ENCODE measurements at regions not wholly inside any gene's neighbourhood (a gene's known extent, or its start where the extent isn't known, plus 50 kb on each side); places are given as distances from the start of the nearest gene placed in this dataset.
"Not testable (repeated sequence)": the region's sequence is repeated elsewhere in the genome, so short reads cannot be mapped to it uniquely, and the experiment has no call there.

GRCh38 chr6:14408446-14408845 lies 290.9 kb downstream of the CD83 start:
- Histone ChIP-seq H3K36me3 (ENCODE audit: control insufficient read depth, insufficient read depth, low read length) (no peaks in the 10 kb centered on the region), H3K27me3 (ENCODE audit: control insufficient read depth, insufficient read depth, low read length) (no peaks in the 10 kb centered on the region), H3K4me1 (ENCODE audit: control insufficient read depth, insufficient read depth, low read length) (peaks cover 3% of the 10 kb centered on the region; the same call in 1 of the 2 replicates), H3K4me3 (ENCODE audit: low read length) (no peak overlapping the region), H3K27ac (ENCODE audit: low read length) (no peak overlapping the region), H3K9me3 (ENCODE audit: control insufficient read depth, insufficient read depth, low read length) (no peaks in the 10 kb centered on the region)
- no CpG with 5 or more reads among the region's 4 CpGs for WGBS (ENCODE audit: insufficient coverage, insufficient read length)
- no peak for DNase-seq (ENCODE audit: low read depth, low spot score)

DNA sequence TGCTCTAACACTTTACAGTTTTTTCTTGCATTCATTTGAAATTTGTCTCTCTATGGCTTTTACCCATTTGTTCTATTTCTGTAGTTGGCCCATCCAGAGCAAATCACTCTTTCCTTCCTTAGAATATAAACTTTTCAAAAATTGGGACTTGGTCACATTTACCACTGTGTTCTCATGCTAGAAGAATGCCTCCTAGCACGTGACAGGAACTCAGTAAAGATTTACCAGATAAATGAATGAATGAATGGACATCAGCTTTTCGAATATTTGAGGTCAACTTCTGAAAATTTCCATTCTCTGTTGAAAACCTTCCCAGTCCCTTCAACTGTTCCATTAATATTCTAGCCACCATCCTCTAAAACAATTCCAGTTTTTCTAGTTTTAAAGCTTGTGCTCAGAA lies 294.5 kb downstream of the CD83 start:
- no peak overlapping the region for H3K4me3 ChIP-seq (ENCODE audit: low read length)
- DNase-seq (ENCODE audit: low read depth, low spot score) = no peak
- H3K27ac ChIP-seq (ENCODE audit: low read length) = no peak overlapping the region
- H3K36me3 ChIP-seq (ENCODE audit: control insufficient read depth, insufficient read depth, low read length) = no peaks in the 10 kb centered on the region
- peaks cover 1% of the 10 kb centered on the region; the same call in 1 of the 2 replicates for H3K4me1 ChIP-seq (ENCODE audit: control insufficient read depth, insufficient read depth, low read length)
- H3K9me3 ChIP-seq (ENCODE audit: control insufficient read depth, insufficient read depth, low read length) = no peaks in the 10 kb centered on the region
- H3K27me3 ChIP-seq (ENCODE audit: control insufficient read depth, insufficient read depth, low read length) = no peaks in the 10 kb centered on the region
- no CpG with 5 or more reads among the region's 2 CpGs for WGBS (ENCODE audit: insufficient coverage, insufficient read length)

DNA sequence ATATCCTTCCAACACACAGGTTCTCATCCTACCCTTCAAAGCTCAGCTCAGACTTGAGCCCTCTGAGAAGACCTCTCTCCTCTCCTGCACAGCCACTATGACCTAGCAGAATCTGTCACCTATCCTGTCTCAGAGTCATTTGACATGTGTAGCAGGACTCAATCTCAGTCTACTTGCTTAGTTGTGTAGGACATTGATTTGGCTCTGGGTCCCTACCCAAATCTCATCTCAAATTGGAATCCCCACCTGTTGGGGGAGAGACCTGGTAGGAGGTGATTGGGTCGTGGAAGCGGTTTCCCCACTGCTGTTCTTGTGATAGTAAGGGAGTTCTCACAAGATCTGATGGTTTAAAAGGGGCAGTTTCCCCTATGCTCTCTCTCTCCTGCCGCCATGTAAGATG lies 297.9 kb downstream of the CD83 start:
- Histone ChIP-seq H3K36me3 (ENCODE audit: control insufficient read depth, insufficient read depth, low read length) (no peaks in the 10 kb centered on the region), H3K4me3 (ENCODE audit: low read length) (no peak overlapping the region), H3K27me3 (ENCODE audit: control insufficient read depth, insufficient read depth, low read length) (no peaks in the 10 kb centered on the region), H3K4me1 (ENCODE audit: control insufficient read depth, insufficient read depth, low read length) (peaks cover 2% of the 10 kb centered on the region; the same call in 1 of the 2 replicates), H3K9me3 (ENCODE audit: control insufficient read depth, insufficient read depth, low read length) (no peaks in the 10 kb centered on the region), H3K27ac (ENCODE audit: low read length) (no peak overlapping the region)
- WGBS (ENCODE audit: insufficient coverage, insufficient read length) = no CpG with 5 or more reads among the region's 3 CpGs
- DNase-seq (ENCODE audit: low read depth, low spot score) = no peak

GRCh38 chr6:14417377-14417776 lies 299.8 kb downstream of the CD83 start:
- Histone ChIP-seq H3K4me1 (ENCODE audit: control insufficient read depth, insufficient read depth, low read length) (peaks cover 2% of the 10 kb centered on the region; the same call in 1 of the 2 replicates), H3K9me3 (ENCODE audit: control insufficient read depth, insufficient read depth, low read length) (no peaks in the 10 kb centered on the region), H3K27ac (ENCODE audit: low read length) (no peak overlapping the region), H3K36me3 (ENCODE audit: control insufficient read depth, insufficient read depth, low read length) (no peaks in the 10 kb centered on the region), H3K4me3 (ENCODE audit: low read length) (no peak overlapping the region), H3K27me3 (ENCODE audit: control insufficient read depth, insufficient read depth, low read length) (no peaks in the 10 kb centered on the region)
- no CpG with 5 or more reads among the region's 2 CpGs for WGBS (ENCODE audit: insufficient coverage, insufficient read length)
- DNase-seq (ENCODE audit: low read depth, low spot score) = no peak

DNA sequence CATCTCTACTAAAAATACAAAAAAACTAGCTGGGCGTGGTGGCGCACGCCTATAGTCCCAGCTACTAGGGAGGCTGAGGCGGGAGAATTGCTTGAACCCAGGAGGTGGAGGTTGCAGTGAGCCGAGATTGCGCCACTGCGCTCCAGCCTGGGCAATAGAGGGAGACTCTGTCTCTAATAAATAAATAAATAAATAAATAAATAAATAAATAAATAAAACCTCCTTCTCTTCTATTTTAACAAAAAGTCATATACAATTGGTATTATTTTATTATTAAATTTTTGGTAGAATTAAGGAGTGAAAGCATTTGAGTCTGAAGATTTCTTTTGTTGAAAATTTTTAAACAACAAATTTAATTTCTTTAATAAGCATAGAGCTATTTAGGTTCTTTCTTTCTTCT lies 301.7 kb downstream of the CD83 start:
- H3K4me3 ChIP-seq (ENCODE audit: low read length); H3K27ac ChIP-seq (ENCODE audit: low read length); H3K4me1 ChIP-seq (ENCODE audit: control insufficient read depth, insufficient read depth, low read length); H3K36me3 ChIP-seq (ENCODE audit: control insufficient read depth, insufficient read depth, low read length); H3K9me3 ChIP-seq (ENCODE audit: control insufficient read depth, insufficient read depth, low read length); H3K27me3 ChIP-seq (ENCODE audit: control insufficient read depth, insufficient read depth, low read length); DNase-seq (ENCODE audit: low read depth, low spot score): not testable (repeated sequence)
- WGBS (ENCODE audit: insufficient coverage, insufficient read length) = no CpG with 5 or more reads among the region's 7 CpGs

DNA sequence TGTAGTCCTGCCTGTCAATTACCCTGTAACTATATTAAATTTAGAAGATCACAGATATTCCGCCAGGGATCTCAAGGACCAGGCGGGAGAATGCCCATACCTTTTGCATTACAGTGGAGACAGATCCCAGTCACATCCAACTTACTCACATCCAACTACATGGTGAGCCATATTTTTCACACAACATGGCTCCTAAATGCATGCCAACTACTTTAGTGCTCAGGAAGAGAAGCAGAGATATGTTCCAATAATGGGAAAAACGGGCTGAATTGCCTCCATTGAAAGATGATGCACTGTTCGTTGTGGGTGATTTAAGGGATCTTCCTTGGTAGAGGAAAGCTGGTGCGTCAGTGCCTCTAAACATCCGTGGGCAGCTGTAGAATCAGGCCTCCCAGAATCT lies 304.5 kb downstream of the CD83 start:
- DNase-seq (ENCODE audit: low read depth, low spot score) = no peak
- no peaks in the 10 kb centered on the region for H3K9me3 ChIP-seq (ENCODE audit: control insufficient read depth, insufficient read depth, low read length)
- no CpG with 5 or more reads among the region's 6 CpGs for WGBS (ENCODE audit: insufficient coverage, insufficient read length)
- H3K27ac ChIP-seq (ENCODE audit: low read length) = no peak overlapping the region
- H3K4me1 ChIP-seq (ENCODE audit: control insufficient read depth, insufficient read depth, low read length) = peaks cover 2% of the 10 kb centered on the region; the same call in 1 of the 2 replicates
- no peaks in the 10 kb centered on the region for H3K36me3 ChIP-seq (ENCODE audit: control insufficient read depth, insufficient read depth, low read length)
- H3K27me3 ChIP-seq (ENCODE audit: control insufficient read depth, insufficient read depth, low read length) = no peaks in the 10 kb centered on the region; the same call in 1 of the 2 replicates
- no peak overlapping the region for H3K4me3 ChIP-seq (ENCODE audit: low read length)

DNA sequence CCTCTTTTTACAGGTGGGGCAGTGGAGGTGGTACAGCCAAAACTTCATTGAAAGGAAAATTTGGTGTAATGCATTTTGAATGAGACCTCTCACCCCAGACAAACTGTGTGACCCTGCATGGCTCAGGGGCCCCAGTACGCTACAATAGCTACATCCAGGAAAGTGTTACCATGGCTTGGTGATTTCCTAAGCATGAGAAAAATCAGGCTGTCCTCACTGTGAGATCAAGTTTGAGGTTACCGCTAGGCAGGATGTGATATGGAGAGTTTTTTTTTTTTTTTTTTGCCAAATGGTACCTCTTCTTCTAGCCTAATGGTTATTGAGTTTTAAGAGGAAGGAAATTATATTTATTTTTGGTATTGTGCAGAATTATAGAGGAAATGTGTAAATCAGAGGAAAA lies 305.3 kb downstream of the CD83 start:
- H3K36me3 ChIP-seq (ENCODE audit: control insufficient read depth, insufficient read depth, low read length) = no peaks in the 10 kb centered on the region
- H3K4me3 ChIP-seq (ENCODE audit: low read length) = no peak overlapping the region
- no peak for DNase-seq (ENCODE audit: low read depth, low spot score)
- H3K9me3 ChIP-seq (ENCODE audit: control insufficient read depth, insufficient read depth, low read length) = no peaks in the 10 kb centered on the region
- H3K27me3 ChIP-seq (ENCODE audit: control insufficient read depth, insufficient read depth, low read length) = no peaks in the 10 kb centered on the region; the same call in 1 of the 2 replicates
- no CpG with 5 or more reads among the region's 2 CpGs for WGBS (ENCODE audit: insufficient coverage, insufficient read length)
- H3K4me1 ChIP-seq (ENCODE audit: control insufficient read depth, insufficient read depth, low read length) = no peaks in the 10 kb centered on the region
- no peak overlapping the region for H3K27ac ChIP-seq (ENCODE audit: low read length)

DNA sequence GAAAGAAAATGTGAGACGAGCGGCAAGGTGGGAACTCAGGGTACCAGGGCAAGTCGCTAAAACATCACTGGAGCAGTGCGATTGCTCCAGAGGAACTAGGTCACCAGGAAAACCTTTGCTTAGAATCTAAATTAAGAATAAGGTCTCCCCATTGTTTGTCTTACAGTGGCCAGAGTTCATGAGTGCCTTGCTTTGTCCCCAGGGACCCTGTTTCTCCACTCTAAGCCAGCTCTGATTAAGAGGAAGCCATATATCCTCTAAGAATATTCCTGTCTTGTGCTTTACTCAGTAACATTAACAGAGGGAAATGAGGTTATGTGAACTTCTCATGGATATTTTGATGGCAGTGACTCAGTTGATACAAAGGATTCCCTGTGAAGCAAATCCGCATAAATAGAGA lies 305.8 kb downstream of the CD83 start:
- no peak for DNase-seq (ENCODE audit: low read depth, low spot score)
- Histone ChIP-seq H3K9me3 (ENCODE audit: control insufficient read depth, insufficient read depth, low read length) (no peaks in the 10 kb centered on the region), H3K4me1 (ENCODE audit: control insufficient read depth, insufficient read depth, low read length) (no peaks in the 10 kb centered on the region), H3K27me3 (ENCODE audit: control insufficient read depth, insufficient read depth, low read length) (no peaks in the 10 kb centered on the region; the same call in 1 of the 2 replicates), H3K4me3 (ENCODE audit: low read length) (no peak overlapping the region), H3K27ac (ENCODE audit: low read length) (no peak overlapping the region), H3K36me3 (ENCODE audit: control insufficient read depth, insufficient read depth, low read length) (no peaks in the 10 kb centered on the region)
- no CpG with 5 or more reads among the region's 5 CpGs for WGBS (ENCODE audit: insufficient coverage, insufficient read length)

DNA sequence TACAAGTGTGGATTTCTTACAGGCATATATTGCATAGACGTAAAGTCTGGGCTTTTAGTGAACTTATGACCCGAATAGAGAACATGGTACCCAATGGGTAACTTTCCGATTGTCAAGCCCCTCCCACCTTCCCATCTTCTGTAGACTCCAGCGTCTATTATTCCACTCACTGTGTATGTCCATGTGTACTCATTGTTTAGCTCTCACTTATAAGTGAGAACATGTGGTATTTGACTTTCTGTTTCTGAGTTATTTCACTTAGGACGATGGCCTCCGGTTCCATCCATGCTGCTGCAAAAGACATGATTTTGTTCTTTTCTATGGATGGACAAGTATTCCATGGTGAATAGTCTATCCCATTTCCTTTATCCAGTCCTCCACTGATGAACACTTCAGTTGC lies 306.4 kb downstream of the CD83 start:
- H3K4me1 ChIP-seq (ENCODE audit: control insufficient read depth, insufficient read depth, low read length) = no peaks in the 10 kb centered on the region
- no peak overlapping the region for H3K27ac ChIP-seq (ENCODE audit: low read length)
- DNase-seq (ENCODE audit: low read depth, low spot score) = no peak
- no peak overlapping the region for H3K4me3 ChIP-seq (ENCODE audit: low read length)
- H3K36me3 ChIP-seq (ENCODE audit: control insufficient read depth, insufficient read depth, low read length) = no peaks in the 10 kb centered on the region
- no peaks in the 10 kb centered on the region for H3K9me3 ChIP-seq (ENCODE audit: control insufficient read depth, insufficient read depth, low read length)
- no peaks in the 10 kb centered on the region; the same call in 1 of the 2 replicates for H3K27me3 ChIP-seq (ENCODE audit: control insufficient read depth, insufficient read depth, low read length)
- WGBS (ENCODE audit: insufficient coverage, insufficient read length) = no CpG with 5 or more reads among the region's 6 CpGs

DNA sequence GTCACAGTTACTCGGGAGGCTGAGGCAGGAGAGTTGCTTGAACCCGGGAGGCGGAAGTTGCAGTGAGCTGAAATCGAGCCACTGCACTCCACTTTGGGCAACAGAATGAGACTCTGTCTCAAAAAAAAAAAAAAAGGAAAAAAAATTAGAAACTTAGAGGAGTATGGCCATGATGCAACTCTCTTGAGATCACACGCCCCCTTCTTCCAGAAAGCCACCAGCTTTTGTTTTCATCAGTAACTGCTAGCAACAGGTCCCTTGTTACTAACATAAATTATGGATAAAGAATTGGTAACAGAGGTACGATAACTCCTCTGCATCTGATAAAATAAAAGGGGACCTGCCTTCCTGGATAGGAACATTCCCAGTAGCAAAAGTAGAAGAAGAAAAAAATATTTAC lies 308.2 kb downstream of the CD83 start:
- Histone ChIP-seq H3K4me3 (ENCODE audit: low read length) (no peak overlapping the region), H3K9me3 (ENCODE audit: control insufficient read depth, insufficient read depth, low read length) (no peaks in the 10 kb centered on the region), H3K27ac (ENCODE audit: low read length) (no peak overlapping the region), H3K27me3 (ENCODE audit: control insufficient read depth, insufficient read depth, low read length) (no peaks in the 10 kb centered on the region; the same call in 1 of the 2 replicates), H3K36me3 (ENCODE audit: control insufficient read depth, insufficient read depth, low read length) (no peaks in the 10 kb centered on the region), H3K4me1 (ENCODE audit: control insufficient read depth, insufficient read depth, low read length) (no peaks in the 10 kb centered on the region)
- DNase-seq (ENCODE audit: low read depth, low spot score) = no peak
- no CpG with 5 or more reads among the region's 6 CpGs for WGBS (ENCODE audit: insufficient coverage, insufficient read length)

GRCh38 chr6:14426281-14426680 lies 308.7 kb downstream of the CD83 start:
- Histone ChIP-seq H3K4me3 (ENCODE audit: low read length) (no peak overlapping the region), H3K9me3 (ENCODE audit: control insufficient read depth, insufficient read depth, low read length) (no peaks in the 10 kb centered on the region), H3K4me1 (ENCODE audit: control insufficient read depth, insufficient read depth, low read length) (0 out of 2 replicates have a peak, but pooled peaks cover under 1% of the 10 kb centered on the region), H3K27me3 (ENCODE audit: control insufficient read depth, insufficient read depth, low read length) (no peaks in the 10 kb centered on the region; the same call in 1 of the 2 replicates), H3K27ac (ENCODE audit: low read length) (no peak overlapping the region), H3K36me3 (ENCODE audit: control insufficient read depth, insufficient read depth, low read length) (no peaks in the 10 kb centered on the region)
- WGBS (ENCODE audit: insufficient coverage, insufficient read length) = no CpG with 5 or more reads among the region's 2 CpGs
- DNase-seq (ENCODE audit: low read depth, low spot score) = no peak
